ENCODE measurements at regions not wholly inside any gene's neighbourhood (a gene's known extent, or its start where the extent isn't known, plus 50 kb on each side); places are given as distances from the start of the nearest gene placed in this dataset.

GRCh38 chr10:110420401-110421193, 77.1 kb upstream of the DUSP5 start:
- TF ChIP-seq CTCF (IDR thresholded peaks at IDR 0.05) (no peak), EZH2 (IDR thresholded peaks at IDR 0.05) (no peak)
